Muscle layer of duodenum (tissue), 2 donors: ENCODE measurements at regions not wholly inside any gene's neighbourhood (a gene's known extent, or its start where the extent isn't known, plus 50 kb on each side); places are given as distances from the start of the nearest gene placed in this dataset.

Experiments
- H3K27ac ChIP-seq: one replicate; pipeline ENCODE4 v1.7.0; 2013; ENCODE audit warnings: mild to moderate bottlenecking, low read length
- H3K27me3 ChIP-seq: one replicate; pipeline ENCODE4 v1.7.0; 2013; ENCODE audit warnings: low read depth, mild to moderate bottlenecking, control low read depth, low read length
- H3K36me3 ChIP-seq, 2 donors: one replicate each; pipeline ENCODE4 v1.7.0; 2013; ENCODE audit warnings: low read length in 2 of 2, control low read depth in 1 of 2, mild to moderate bottlenecking in 1 of 2; ENCODE audit not compliant: insufficient read depth in 2 of 2, control insufficient read depth in 1 of 2
- H3K4me1 ChIP-seq, 2 donors: one replicate each; pipeline ENCODE4 v1.7.0; 2013; ENCODE audit warnings: low read length in 2 of 2, mild to moderate bottlenecking in 2 of 2, control low read depth in 1 of 2, moderate library complexity in 1 of 2; ENCODE audit not compliant: insufficient read depth in 2 of 2, control insufficient read depth in 1 of 2
- H3K4me3 ChIP-seq, 2 donors: one replicate each; pipeline ENCODE4 v1.7.0; 2013; ENCODE audit warnings: low read length in 2 of 2, low read depth in 1 of 2, mild to moderate bottlenecking in 1 of 2
- H3K9me3 ChIP-seq, 2 donors: one replicate each; pipeline ENCODE4 v1.7.0; 2013; ENCODE audit warnings: low read length in 2 of 2, control low read depth in 1 of 2, mild to moderate bottlenecking in 1 of 2; ENCODE audit not compliant: control insufficient read depth in 1 of 2
- donor health status: healthy.

DNA sequence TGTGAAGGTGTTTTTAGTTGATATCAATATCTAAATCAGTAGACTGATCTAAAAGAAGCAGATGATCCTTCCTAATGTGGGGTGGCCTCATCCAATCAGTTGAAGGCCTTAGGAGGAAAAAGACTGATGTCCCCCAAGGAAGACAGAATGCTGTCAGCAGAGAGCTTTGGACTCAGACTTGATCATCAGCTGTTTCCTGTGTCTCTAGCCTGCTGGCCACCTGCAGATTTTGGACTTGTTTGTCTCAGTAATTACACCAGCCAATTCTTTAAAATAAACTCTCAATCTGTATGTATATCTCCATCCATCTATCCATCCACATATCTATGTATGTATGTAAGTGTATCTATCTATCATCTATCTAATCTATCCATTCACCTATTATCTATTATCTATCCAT lies 301.3 kb downstream of the LPIN1 start:
- Histone ChIP-seq H3K9me3 (no peaks in the 10 kb centered on the region), H3K4me1 (no peaks in the 10 kb centered on the region), H3K27ac (no peak overlapping the region), H3K36me3 (no peaks in the 10 kb centered on the region), H3K4me3 (no peak overlapping the region), H3K27me3 (no peaks in the 10 kb centered on the region)

GRCh38 chr2:12048550-12048949 lies 302.1 kb downstream of the LPIN1 start:
- no peak overlapping the region for H3K27ac ChIP-seq
- no peaks in the 10 kb centered on the region for H3K27me3 ChIP-seq
- H3K4me3 ChIP-seq: no peak overlapping the region
- H3K36me3 ChIP-seq: no peaks in the 10 kb centered on the region
- no peaks in the 10 kb centered on the region for H3K4me1 ChIP-seq
- H3K9me3 ChIP-seq: no peaks in the 10 kb centered on the region

DNA sequence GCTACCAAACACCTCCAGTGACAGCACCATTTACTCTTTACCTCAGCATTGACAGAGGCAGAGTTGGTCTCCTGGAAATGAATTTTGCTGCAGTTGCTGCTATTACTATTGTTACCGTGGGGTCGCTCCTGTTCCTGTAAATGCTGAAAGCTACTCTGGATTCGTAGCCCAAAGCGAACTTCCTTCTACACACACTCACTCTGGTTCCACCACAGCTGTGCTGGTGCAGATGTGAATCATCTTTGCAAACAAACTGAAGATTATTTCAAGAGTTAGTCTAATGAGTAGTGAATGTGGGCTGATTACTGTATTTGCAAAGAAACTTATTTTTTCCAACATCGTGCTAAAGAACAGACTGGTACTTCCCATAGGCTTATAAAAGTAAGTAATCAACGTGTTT lies 304.0 kb downstream of the LPIN1 start:
- Histone ChIP-seq H3K4me1 (no peaks in the 10 kb centered on the region), H3K4me3 (no peak overlapping the region), H3K27ac (no peak overlapping the region), H3K36me3 (no peaks in the 10 kb centered on the region), H3K9me3 (no peaks in the 10 kb centered on the region), H3K27me3 (no peaks in the 10 kb centered on the region)

- Histone ChIP-seq H3K4me1 (no peaks in the 10 kb centered on the region), H3K9me3 (no peaks in the 10 kb centered on the region), H3K27me3 (no peaks in the 10 kb centered on the region), H3K4me3 (no peak overlapping the region), H3K36me3 (no peaks in the 10 kb centered on the region), H3K27ac (no peak overlapping the region)
Measured at GRCh38 chr2:12051831-12052230, 305.4 kb downstream of the LPIN1 start.

GRCh38 chr2:12052796-12053195 lies 306.4 kb downstream of the LPIN1 start:
- no peaks in the 10 kb centered on the region for H3K4me1 ChIP-seq
- no peaks in the 10 kb centered on the region for H3K9me3 ChIP-seq
- H3K36me3 ChIP-seq: no peaks in the 10 kb centered on the region
- H3K4me3 ChIP-seq: no peak overlapping the region
- no peak overlapping the region for H3K27ac ChIP-seq
- H3K27me3 ChIP-seq: no peaks in the 10 kb centered on the region

DNA sequence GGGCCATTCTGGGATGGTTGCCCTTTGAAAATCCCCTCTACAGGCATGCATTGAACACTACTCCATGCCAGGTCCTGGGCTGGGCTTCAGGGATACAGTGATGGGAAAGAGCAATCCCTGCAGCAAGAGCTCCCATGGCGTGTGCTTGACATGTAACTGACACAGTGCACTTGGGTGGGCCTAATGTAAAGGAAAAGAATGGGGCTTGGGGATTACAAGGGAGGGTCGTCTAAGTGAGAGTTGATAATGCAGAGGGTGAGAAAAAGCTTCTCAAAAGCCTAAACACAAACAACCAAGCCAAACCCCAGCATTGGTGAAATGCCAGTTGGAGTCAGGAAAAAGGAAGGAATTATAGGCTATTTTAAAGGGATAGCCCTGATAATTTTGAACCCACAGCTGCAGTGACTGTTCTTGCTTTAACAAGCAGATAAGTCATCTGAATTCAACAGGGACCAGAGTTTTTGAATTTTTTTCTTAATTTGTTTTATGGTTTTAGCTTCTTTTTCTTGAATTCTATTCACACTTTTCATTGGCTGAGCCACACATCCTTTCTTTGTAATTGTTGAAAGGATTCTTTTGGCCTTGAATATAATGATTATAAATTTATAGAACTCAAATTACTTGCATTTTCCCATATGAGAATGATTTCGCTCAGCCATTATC lies 308.7 kb downstream of the LPIN1 start:
- Histone ChIP-seq H3K27me3 (no peaks in the 10 kb centered on the region), H3K27ac (no peak overlapping the region), H3K4me3 (no peak overlapping the region), H3K4me1 (no peaks in the 10 kb centered on the region), H3K9me3 (no peaks in the 10 kb centered on the region), H3K36me3 (no peaks in the 10 kb centered on the region)

DNA sequence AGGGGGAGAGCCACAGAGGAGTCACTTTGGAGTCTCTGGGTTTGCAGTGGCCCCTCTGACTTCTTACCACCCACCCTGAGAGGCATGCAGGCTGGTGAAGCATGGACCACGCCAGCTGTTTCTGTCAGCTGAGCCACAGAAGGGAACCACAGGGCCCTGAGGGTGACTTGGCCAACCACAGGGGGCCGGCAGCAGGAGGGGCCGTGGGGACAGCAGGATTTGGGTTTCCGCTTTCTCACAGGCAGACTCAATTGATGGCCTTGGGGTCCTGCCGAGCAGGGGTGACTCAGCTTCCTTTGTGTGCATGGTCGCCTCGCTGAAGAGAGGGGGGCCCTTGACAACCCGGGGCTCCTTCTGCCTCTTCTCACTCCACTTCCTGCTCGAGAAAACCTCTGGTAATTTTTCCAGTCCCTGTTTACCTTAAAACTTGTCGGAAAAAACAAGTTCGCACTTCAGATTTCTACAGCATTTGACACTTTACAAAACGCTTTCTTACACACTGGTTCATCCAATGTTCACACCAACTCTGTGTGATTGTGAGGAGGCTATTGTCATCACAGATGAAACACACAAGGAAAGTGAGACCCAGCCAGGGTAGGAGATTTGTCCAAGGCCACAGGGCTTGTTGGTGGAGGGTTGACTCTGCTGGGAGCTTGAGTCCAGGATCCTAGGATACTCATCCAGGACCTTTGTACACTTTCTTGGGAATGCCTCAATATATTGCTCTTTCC lies 311.2 kb downstream of the LPIN1 start:
- Histone ChIP-seq H3K27me3 (no peaks in the 10 kb centered on the region), H3K9me3 (no peaks in the 10 kb centered on the region), H3K27ac (no peak overlapping the region), H3K36me3 (no peaks in the 10 kb centered on the region), H3K4me1 (no peaks in the 10 kb centered on the region), H3K4me3 (no peak overlapping the region)

DNA sequence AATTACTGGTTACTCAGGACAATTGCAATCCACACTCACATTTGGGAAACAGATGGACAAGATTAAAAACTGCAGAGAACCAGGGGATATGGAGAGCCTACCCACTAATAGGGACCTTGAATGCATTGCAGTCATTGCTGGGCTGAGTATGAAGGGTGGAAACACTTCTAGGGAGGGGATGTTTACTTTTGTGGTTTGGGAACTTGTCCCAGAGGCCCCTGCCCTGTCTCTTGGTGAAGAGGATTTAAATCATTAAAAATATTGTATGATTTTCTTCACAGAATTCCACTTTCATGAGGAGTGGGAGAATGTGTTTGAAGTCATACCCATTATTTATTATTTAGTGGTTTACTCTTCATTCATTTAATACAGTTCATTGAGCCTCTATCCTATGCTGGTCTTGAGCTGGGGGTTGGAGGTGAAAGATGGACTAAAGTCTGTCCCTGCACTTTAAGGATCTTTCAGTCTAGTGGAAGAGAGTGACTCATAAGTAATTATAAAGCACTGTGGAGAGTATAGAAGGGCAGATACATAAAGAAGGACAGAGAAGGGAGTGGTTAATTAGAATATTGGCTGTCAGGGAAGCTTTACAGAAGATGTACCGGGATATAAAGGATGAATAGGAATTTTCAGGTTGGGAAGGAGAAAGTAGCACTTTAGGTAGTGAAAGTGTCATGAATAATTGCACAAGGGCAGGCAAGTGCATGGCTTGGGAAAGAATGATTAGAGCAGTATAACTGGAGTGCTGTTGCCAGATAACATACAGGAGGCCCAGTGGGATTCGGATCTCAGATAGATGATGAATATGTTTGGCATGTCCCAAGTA lies 313.4 kb downstream of the LPIN1 start:
- Histone ChIP-seq H3K4me1 (no peaks in the 10 kb centered on the region), H3K36me3 (no peaks in the 10 kb centered on the region), H3K27me3 (no peaks in the 10 kb centered on the region), H3K4me3 (no peak overlapping the region), H3K9me3 (no peaks in the 10 kb centered on the region), H3K27ac (no peak overlapping the region)

DNA sequence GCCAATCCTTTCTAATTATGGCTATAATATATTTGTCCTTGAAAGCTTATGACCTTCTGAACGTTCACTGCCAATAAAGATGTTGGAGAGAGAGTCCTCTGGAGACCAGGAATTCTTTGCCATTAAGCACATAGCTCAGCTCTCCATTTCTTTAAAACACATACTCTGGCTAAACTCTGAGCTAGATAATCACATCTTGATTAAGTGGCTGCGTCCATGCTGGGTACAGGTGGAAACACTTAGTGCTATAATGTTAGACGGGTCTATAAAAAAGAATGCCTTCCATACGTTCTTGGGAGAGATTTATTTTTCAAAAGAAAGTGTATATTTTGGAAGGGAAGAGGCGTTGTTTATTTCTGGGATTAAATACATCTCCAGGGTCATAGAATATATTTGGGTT lies 314.5 kb downstream of the LPIN1 start:
- Histone ChIP-seq H3K36me3 (no peaks in the 10 kb centered on the region), H3K4me1 (no peaks in the 10 kb centered on the region), H3K27me3 (no peaks in the 10 kb centered on the region), H3K4me3 (no peak overlapping the region), H3K27ac (no peak overlapping the region), H3K9me3 (no peaks in the 10 kb centered on the region)

- H3K27ac ChIP-seq: no peak overlapping the region
- no peak overlapping the region for H3K4me3 ChIP-seq
- no peaks in the 10 kb centered on the region for H3K4me1 ChIP-seq
- no peaks in the 10 kb centered on the region for H3K27me3 ChIP-seq
- no peaks in the 10 kb centered on the region for H3K36me3 ChIP-seq
- H3K9me3 ChIP-seq: no peaks in the 10 kb centered on the region
Measured at GRCh38 chr2:12061286-12062052, 315.0 kb downstream of the LPIN1 start.

- no peaks in the 10 kb centered on the region for H3K4me1 ChIP-seq
- no peaks in the 10 kb centered on the region for H3K9me3 ChIP-seq
- H3K27ac ChIP-seq: no peak overlapping the region
- no peaks in the 10 kb centered on the region for H3K36me3 ChIP-seq
- no peaks in the 10 kb centered on the region for H3K27me3 ChIP-seq
- no peak overlapping the region for H3K4me3 ChIP-seq
Measured at GRCh38 chr2:12062053-12062395, 315.6 kb downstream of the LPIN1 start.
